K562 (cell line): ENCODE measurements at regions not wholly inside any gene's neighbourhood (a gene's known extent, or its start where the extent isn't known, plus 50 kb on each side); places are given as distances from the start of the nearest gene placed in this dataset.

Experiments used
- ATAC-seq: fragments of 200-7000 bp; cut with Tn5 transposase; 3 replicates; pipeline ENCODE4 v1.9.1; 2020; ENCODE audit warnings: moderate library complexity
- BruUV-seq: library from RNA; stranded (reverse); fragments of 400-500 nt; replicated peaks from 2 replicates; lab custom pipeline; 2021; lab: Mats Ljungman, UMichigan
- CTCF ChIA-PET: fragments of 300-600 bp; formaldehyde crosslinking; extraction: SDS; loops from one replicate; lab custom pipeline; 2021; ENCODE audit warnings: low intra/inter-chr PET ratio; lab: Yijun Ruan, JAX
- POLR2A ChIA-PET: fragments of 300-600, 350-650 bp; sonication (Branson Sonifier 250); formaldehyde crosslinking; extraction: SDS; loops from one replicate; lab custom pipeline; 2021; ENCODE audit warnings: antibody characterized with exemption, inconsistent platforms; lab: Yijun Ruan, JAX
- DNase-seq, 4 experiments: peaks; one replicate each; pipeline versions ENCODE4 v3.0.0 to v3.0.0-alpha.2; 2011 to 2018; ENCODE audit warnings: low spot score in 3 of 4, mixed read lengths in 3 of 4; ENCODE audit errors: extremely low read depth in 1 of 4
- FAIRE-seq: peaks from 2 replicates; lab custom pipeline; 2011; peaks lifted over from hg19 to GRCh38; lab: Jason Lieb, UNC
- H2AFZ ChIP-seq: 2 replicates; pipeline ENCODE4 v1.6.0; 2011; ENCODE audit warnings: low read depth, low read length, control low read depth, inconsistent platforms
- H3K27ac ChIP-seq: fragments of 200-600 bp; 3 replicates; pipeline ENCODE4 v1.8.0; 2011; ENCODE audit warnings: low read depth, mild to moderate bottlenecking, control low read depth, inconsistent platforms, low read length, moderate library complexity, mixed read lengths; ENCODE audit errors: extremely low read depth
- H3K27me3 ChIP-seq, 2 experiments: fragments of 300-600 bp in 1 of 2; 2 replicates in 1 of 2; 3 replicates in 1 of 2; pipeline versions ENCODE4 v1.6.0 to v1.8.0; 2011; ENCODE audit warnings: inconsistent platforms in 2 of 2, low read length in 2 of 2, mild to moderate bottlenecking in 1 of 2, mixed read lengths in 1 of 2, moderate library complexity in 1 of 2; ENCODE audit not compliant: control insufficient read depth in 2 of 2, insufficient read depth in 2 of 2
- H3K36me3 ChIP-seq: fragments of 300-600 bp; 3 replicates; pipeline ENCODE4 v1.8.0; 2011; ENCODE audit warnings: mild to moderate bottlenecking, low read length, inconsistent platforms; ENCODE audit not compliant: control insufficient read depth, insufficient read depth
- H3K4me1 ChIP-seq, 2 experiments: fragments of 200-600 bp in 1 of 2; replicated peaks in 1 of 2; 2 replicates in 1 of 2; 3 replicates in 1 of 2; pipeline versions ENCODE4 v1.5.1 to v1.8.0; 2011; ENCODE audit warnings: inconsistent platforms in 2 of 2, low read length in 2 of 2, mild to moderate bottlenecking in 1 of 2, mixed read lengths in 1 of 2, moderate library complexity in 1 of 2; ENCODE audit not compliant: control insufficient read depth in 2 of 2, insufficient read depth in 2 of 2
- H3K4me2 ChIP-seq: 2 replicates; pipeline ENCODE4 v1.6.1; 2011; ENCODE audit warnings: low read length, control low read depth, inconsistent platforms, mixed read lengths; ENCODE audit not compliant: insufficient read depth
- H3K4me3 ChIP-seq: fragments of 200-600 bp; sonication (generic), shearing (Covaris generic); 2 replicates; pipeline ENCODE4 v1.5.1; 2016; ENCODE audit warnings: control low read depth, inconsistent platforms
- H3K79me2 ChIP-seq: fragments of 200-600 bp; 3 replicates; pipeline ENCODE4 v1.8.0; 2011; ENCODE audit warnings: low read length, inconsistent platforms; ENCODE audit not compliant: control insufficient read depth, insufficient read depth
- H3K9ac ChIP-seq, 2 experiments: 2 replicates each; pipeline versions ENCODE4 v1.6.0 to v1.6.1; 2011; ENCODE audit warnings: low read depth in 2 of 2, low read length in 2 of 2, control low read depth in 1 of 2, inconsistent platforms in 1 of 2, mild to moderate bottlenecking in 1 of 2, mixed read lengths in 1 of 2; ENCODE audit not compliant: insufficient read depth in 1 of 2
- H3K9me1 ChIP-seq: one replicate; pipeline ENCODE4 v1.6.0; 2011; ENCODE audit warnings: inconsistent platforms, mild to moderate bottlenecking, low read length, moderate library complexity; ENCODE audit not compliant: control insufficient read depth, insufficient read depth
- H3K9me3 ChIP-seq: replicated peaks from 2 replicates; pipeline ENCODE4 v1.5.1; 2011; ENCODE audit warnings: low read depth, low read length, inconsistent platforms; ENCODE audit not compliant: control insufficient read depth, insufficient read depth
- H4K20me1 ChIP-seq: replicated peaks from 2 replicates; pipeline ENCODE4 v1.6.1; 2011; ENCODE audit warnings: low read length, inconsistent platforms, mixed read lengths; ENCODE audit not compliant: control insufficient read depth, insufficient read depth
- CBX3 ChIP-seq, 2 experiments: IDR thresholded peaks; 1 replicate in 1 of 2; 2 replicates in 1 of 2; pipeline ENCODE4 v1.6.1; 2012; ENCODE audit warnings: inconsistent platforms in 2 of 2, low read length in 2 of 2, borderline replicate concordance in 1 of 2, control low read depth in 1 of 2
- DEAF1 ChIP-seq: fragments of 450-650 bp; formaldehyde crosslinking; IDR thresholded peaks from 2 replicates; pipeline ENCODE4 v1.4.0; 2020; ENCODE audit warnings: mild to moderate bottlenecking, moderate library complexity
- E2F6 ChIP-seq, 2 experiments: IDR thresholded peaks; 2 replicates each; pipeline ENCODE4 v1.6.1; 2011; ENCODE audit warnings: borderline replicate concordance in 1 of 2, control low read depth in 1 of 2, low read depth in 1 of 2, low read length in 1 of 2, mild to moderate bottlenecking in 1 of 2, mixed read lengths in 1 of 2, moderate library complexity in 1 of 2; ENCODE audit not compliant: insufficient read depth in 1 of 2, insufficient read length in 1 of 2, poor library complexity in 1 of 2, severe bottlenecking in 1 of 2; ENCODE audit errors: extremely low read depth in 1 of 2
- ELF2 ChIP-seq: fragments of 250-450 bp; sonication (Bioruptor Pico); IDR thresholded peaks from 2 replicates; pipeline ENCODE4 v1.5.0; 2021; ENCODE audit warnings: mild to moderate bottlenecking
- HIVEP1 ChIP-seq: fragments of 250-450 bp; sonication (Bioruptor Pico); IDR thresholded peaks from 2 replicates; pipeline ENCODE4 v1.4.0; 2020; ENCODE audit warnings: mild to moderate bottlenecking
- MEF2D ChIP-seq: conservative IDR thresholded peaks from 2 replicates; pipeline ENCODE4 v1.6.1; 2016; ENCODE audit warnings: low read depth, missing genetic modification characterization, missing compliant biosample characterization
- SAFB ChIP-seq: fragments of 200-400 bp; formaldehyde crosslinking; IDR thresholded peaks from 2 replicates; pipeline ENCODE4 v1.6.1; 2017; ENCODE audit warnings: low read depth, low read length, borderline replicate concordance
- TFE3 ChIP-seq: fragments of 450-650 bp; formaldehyde crosslinking; IDR thresholded peaks from 2 replicates; pipeline ENCODE4 v1.4.0; 2020; ENCODE audit warnings: mild to moderate bottlenecking, mixed read lengths
- XRCC4 ChIP-seq: IDR thresholded peaks from one replicate; pipeline ENCODE4 v1.6.1; 2011; ENCODE audit not compliant: insufficient read depth, insufficient read length; ENCODE audit errors: extremely low read depth
- ZNF512 ChIP-seq: IDR thresholded peaks from 2 replicates; pipeline ENCODE4 v1.6.1; 2016; ENCODE audit warnings: missing genetic modification characterization, missing compliant biosample characterization
- WGBS: fragments of 100-300 bp; shearing (Covaris generic); methylation state at CpG from one replicate; pipeline ENCODE4 v1.1.6; 2016; ENCODE audit warnings: low coverage, mixed read lengths; ENCODE audit not compliant: insufficient coverage; ENCODE audit errors: missing lambda C conversion rate; 5-methylcytosine and 5-hydroxymethylcytosine counted together
- in situ Hi-C: fragments of 300-500 bp; cut with MboI; formaldehyde crosslinking; loops from 4 replicates; pipeline ENCODE4 v1.15.0; 2018; ENCODE audit warnings: inconsistent platforms, mixed read lengths
- intact Hi-C: fragments of 100-400 bp; cut with micrococcal nuclease; formaldehyde crosslinking; loops from 2 replicates; pipeline ENCODE4 v1.14.2; 2022

GRCh38 chr5:4817767-4818166 lies 322.4 kb upstream of the ADAMTS16 start (continued):
- TF ChIP-seq DEAF1 (no peak), E2F6 (IDR thresholded peaks at IDR 0.05; ENCODE audit: borderline replicate concordance in 1 of 2, extremely low read depth in 1 of 2, insufficient read depth in 1 of 2, insufficient read length in 1 of 2, low read depth in 1 of 2, low read length in 1 of 2, poor library complexity in 1 of 2, severe bottlenecking in 1 of 2) (no peak), ZNF512 (no peak), HIVEP1 (CRISPR knock-in tag) (no peak)

- ATAC-seq, result no peak
- TF ChIP-seq MEF2D, result no peak
- no peak for TF ChIP-seq XRCC4
- TF ChIP-seq ELF2 (CRISPR knock-in tag), result no peak
- no peak for TF ChIP-seq TFE3
- no peak for TF ChIP-seq CBX3 (IDR thresholded peaks at IDR 0.05; ENCODE audit: borderline replicate concordance in 1 of 2, low read length in 2 of 2)
- TF ChIP-seq SAFB, result no peak
These were observed 308.8 kb upstream of the ADAMTS16 start for GRCh38 chr5:4831325-4831724.

More at GRCh38 chr5:4831325-4831724, 308.8 kb upstream of the ADAMTS16 start:
- H2AFZ ChIP-seq, result no peak overlapping the region
- in situ Hi-C loops (no loop called here), intact Hi-C loops (no loop called here)
- no peak overlapping the region for H3K4me2 ChIP-seq
- H3K27ac ChIP-seq, result no peak overlapping the region
- no peaks in the 10 kb centered on the region for H3K4me1 ChIP-seq
- H3K79me2 ChIP-seq, result no peaks in the 10 kb centered on the region
- no peak overlapping the region for H3K4me3 ChIP-seq
- no peak overlapping the region for H3K9ac ChIP-seq
- FAIRE-seq (no peak), DNase-seq (no peak)
- POLR2A ChIA-PET, result interaction anchor here (0.5 kb wide), 1 partner anchor 168 kb away, joined by 3 read pairs; no protein-coding TSS in a partner anchor
- no peaks in the 10 kb centered on the region for H3K9me3 ChIP-seq
- WGBS, result 0% methylated on average over 1 of the region's 1 CpG
- H3K36me3 ChIP-seq, result no peaks in the 10 kb centered on the region
- no TSS peak for BruUV-seq
- no peaks in the 10 kb centered on the region for H3K27me3 ChIP-seq
- CTCF ChIA-PET, result interaction anchor here (0.5 kb wide), 1 partner anchor 393 kb away, joined by 3 read pairs; no protein-coding TSS in a partner anchor
- no peaks in the 10 kb centered on the region for H3K9me1 ChIP-seq
- H4K20me1 ChIP-seq, result no peaks in the 10 kb centered on the region
